NCI-H524 (cell line): ENCODE measurements at regions not wholly inside any gene's neighbourhood (a gene's known extent, or its start where the extent isn't known, plus 50 kb on each side); places are given as distances from the start of the nearest gene placed in this dataset.
"Not testable (repeated sequence)": the region's sequence is repeated elsewhere in the genome, so short reads cannot be mapped to it uniquely, and the experiment has no call there.

Source experiments
- DNase-seq, 2 experiments: peaks; one replicate each; lab custom pipeline; 2025; lab: John Stamatoyannopoulos, UW

DNA sequence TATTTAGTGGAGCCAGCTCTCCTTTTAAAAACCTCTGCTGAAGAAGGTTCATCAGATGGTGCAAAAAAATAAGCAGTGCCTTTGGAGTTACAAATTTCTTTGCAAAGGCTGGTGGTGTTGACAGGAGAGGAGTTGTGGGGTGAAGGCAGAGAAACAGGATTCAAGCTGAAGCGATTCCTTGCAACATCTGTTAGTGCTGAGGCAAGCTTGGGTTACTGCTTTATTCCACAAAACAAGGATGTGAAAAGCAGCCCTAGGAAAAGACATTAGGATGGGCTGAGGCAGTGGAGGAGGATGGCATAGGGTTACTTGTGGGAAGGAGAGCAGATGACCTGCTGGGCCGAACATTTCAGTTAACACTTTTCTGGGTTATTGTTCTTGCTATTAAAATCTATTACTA is 390.7 kb downstream of the DLEU7 start:
- DNase-seq: no peak

DNA sequence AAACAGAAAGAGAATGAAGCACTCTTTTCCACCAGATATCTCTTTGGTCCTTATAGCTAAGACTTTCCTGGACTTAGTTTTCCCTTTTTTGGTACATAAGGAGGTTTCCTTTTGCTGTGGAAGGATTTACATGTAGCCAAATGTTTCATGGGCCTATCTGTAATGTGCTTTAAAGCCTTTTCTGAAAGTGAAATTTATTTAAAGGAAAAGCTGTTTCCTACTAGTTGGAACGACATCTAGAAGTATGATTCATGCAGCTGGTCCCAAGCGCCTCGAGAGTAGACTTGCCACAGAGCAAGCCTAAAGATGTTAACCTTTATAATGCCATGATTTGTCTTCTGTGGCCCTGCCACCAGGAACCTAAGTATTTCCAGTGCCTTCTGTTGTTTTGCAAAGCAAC is 390.3 kb downstream of the DLEU7 start:
- no peak for DNase-seq

DNA sequence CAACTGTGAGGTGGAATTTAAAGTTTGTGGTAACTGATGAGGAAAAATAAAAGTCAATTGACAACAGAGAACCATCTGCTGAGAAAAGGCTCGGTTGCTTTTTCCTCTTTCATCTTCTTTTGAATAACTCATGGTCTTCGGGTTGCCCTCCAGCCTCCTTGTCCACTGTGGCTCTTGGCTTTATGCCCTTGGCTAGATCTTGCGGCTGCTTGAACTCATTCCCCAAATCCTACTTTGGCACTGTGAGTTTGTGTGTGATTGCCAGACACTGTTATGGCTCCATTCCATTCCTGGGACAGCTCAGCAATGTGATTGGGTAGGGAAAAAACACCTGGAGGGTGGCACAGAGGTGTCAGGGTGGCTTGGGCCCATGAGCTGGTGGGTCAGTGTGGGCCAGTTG is 387.4 kb downstream of the DLEU7 start:
- no peak for DNase-seq

DNA sequence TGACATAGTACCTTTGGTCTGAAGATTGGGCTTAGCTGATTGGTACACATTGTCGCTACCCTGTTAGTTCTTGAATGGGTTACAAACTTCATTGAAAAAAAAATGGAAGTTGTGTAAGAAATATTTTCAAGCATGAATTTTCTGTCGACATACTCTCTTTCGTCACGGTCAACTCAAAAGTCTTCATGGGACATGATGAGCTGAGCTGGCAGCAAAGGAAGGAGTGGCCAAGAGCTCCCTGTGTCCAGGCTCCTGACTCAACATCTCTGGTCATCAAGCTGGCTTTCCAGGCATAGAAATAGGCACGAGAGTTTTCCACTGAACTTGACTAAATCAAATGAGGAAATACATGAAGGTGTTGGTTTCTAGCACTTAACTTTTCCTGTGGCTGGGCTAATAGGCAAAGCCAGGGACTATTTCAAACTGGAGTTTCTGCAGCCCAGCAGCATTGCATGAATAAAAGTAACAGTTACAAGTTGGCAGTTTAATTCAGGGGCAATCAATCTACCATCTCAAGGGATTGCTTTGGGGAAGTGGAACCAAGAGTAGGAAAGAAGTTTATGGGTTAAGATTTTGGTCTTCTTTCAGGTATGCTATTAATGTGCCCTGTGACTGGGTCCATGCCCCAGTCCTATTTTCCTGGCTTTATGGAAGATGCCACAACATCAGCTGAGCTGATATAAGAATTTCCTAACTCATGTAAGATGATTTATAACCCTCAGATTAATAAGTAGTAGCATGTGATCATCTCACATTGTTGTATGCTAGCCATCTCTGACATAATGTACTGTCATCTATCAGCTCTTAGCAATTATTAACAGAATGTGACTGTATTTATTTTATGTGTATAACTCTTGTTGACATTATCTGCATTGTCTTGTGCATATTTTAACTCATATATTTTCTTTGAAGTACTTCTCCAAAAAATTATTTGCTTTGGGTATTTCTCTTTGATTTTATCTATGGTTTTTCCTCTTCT is 385.8 kb downstream of the DLEU7 start:
- no peak for DNase-seq

DNA sequence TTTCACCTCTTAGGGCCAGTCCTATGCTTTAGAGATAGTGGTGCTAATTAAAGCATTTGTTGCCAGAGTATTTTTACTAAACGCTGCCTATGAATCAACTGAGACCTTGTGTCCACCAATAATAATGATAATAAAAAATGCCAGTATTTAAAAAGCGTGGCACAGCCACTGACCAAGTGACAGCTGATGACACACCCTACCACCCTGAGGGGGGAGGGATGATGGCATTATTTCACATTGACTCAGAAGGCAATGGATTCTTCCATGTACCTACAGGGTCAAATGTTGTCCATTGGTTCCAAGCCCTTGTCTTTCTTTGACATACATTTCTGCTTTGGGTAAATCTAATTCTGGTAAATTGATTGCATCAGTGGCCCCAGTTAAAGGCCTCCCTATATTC is 384.4 kb downstream of the DLEU7 start:
- DNase-seq: no peak

DNA sequence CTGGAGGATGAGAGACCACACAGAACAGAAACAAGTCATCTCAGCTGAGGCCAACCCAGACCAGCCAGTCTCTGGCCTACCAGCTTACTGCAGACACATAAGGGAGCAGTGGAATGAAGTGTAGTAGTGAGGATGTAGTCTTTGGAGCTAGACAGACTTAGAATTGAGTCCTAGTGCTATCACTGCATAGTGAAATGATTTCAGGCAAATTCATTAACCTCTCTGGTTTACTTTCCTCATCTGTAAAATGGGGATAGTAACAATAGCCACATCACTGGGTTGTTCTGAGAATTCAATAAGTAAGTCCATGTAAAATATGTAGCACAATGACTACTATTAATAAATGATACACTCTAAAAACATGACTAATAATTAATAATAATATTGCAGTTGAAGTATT is 383.8 kb downstream of the DLEU7 start:
- DNase-seq: no peak

DNA sequence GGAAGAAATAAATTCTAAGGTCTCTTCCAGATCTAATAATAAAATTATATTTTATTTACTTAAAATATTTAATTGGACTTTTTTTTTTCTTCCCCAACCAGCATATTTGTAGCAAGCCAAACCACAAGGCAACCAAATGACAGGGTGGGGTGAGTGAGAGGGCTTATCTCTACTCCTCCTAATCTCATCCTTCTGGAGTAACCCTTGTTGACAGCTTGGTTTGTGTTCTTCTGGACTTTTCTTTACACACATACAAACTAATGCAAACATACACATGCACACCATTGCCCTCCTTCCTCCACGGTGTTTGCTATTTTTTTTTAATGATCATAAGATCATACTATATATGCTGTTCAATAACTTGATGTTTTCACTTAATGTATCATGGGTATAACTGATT is 383.1 kb downstream of the DLEU7 start:
- DNase-seq: no peak

DNA sequence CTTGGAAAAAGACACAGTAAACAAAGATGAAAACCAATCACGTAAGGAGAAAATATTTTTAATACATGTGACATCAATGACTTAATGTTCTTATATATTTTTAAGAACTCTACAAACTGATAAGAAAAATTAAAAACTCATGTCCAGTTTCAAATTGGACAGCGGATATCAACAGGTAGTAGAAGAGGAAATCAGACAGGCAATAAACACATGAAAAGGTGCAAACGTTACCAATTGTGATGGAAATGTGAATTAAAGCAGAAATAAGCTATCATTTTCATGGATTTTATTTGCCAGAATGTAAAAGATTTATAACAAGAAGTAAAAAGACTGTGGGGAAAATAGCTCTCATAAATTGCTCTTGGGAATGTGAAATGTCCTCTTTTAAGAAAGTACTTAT is 382.3 kb downstream of the DLEU7 start:
- DNase-seq: no peak

DNA sequence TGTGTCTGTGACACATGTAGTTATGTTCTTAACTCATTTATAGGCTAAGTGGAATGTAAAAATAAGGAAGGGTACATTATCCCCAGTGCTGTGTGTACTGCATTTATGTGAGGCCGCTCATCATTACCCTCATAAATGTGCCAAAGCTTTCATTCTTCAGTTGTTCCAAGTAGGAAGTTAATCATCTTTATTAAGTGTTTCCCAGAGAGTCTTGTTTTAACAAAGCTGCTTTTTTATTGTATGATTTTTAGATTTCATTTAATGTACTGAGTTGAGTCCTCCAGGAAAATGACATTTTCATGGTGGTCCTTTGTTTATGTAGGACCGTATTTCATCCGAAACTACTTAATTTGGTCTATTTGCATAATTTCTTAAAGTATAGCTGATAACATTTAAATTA is 379.8 kb downstream of the DLEU7 start:
- no peak for DNase-seq

DNA sequence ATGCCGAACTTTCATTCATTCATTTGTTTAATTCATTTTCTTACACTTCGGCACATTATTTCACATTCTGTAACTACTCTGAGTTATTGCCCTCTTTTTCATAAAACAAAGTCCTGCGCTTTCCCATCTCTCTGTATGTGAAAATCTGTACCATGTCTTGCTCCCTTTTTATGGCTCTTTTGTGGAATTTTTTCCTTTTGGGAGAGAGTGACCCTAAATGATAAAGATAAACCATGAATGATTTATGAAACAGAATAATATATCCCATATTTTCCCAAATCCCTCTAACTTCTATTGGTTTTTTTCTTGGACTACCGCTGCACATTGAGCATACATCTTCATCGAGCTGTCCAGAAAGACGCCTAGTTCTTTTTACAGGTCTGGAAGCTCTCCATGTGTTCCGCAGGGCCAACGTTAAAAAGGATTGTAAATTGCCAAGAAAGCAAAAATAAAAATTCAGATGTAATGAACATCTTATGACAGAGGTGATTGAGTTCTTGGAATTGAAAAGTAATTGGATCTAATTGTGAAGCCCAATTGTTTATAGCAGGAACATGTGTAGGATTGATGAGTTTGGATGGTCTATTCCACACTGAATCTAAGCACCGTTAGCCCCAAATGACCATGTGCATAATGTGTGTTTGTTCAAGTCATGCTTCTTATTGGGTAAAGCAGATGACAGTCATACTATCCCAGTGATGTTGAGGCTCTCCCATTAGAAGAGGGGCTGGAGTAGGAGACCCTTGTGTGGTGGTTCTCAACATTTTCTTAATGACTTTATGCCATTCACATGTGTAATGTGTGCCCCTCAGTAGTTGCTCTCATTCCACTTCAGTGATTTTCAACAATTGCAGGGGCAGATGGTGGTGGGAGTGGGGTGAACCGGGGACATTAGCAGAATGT is 378.9 kb downstream of the DLEU7 start:
- peak; percentile 12 to 71 for DNase-seq

DNA sequence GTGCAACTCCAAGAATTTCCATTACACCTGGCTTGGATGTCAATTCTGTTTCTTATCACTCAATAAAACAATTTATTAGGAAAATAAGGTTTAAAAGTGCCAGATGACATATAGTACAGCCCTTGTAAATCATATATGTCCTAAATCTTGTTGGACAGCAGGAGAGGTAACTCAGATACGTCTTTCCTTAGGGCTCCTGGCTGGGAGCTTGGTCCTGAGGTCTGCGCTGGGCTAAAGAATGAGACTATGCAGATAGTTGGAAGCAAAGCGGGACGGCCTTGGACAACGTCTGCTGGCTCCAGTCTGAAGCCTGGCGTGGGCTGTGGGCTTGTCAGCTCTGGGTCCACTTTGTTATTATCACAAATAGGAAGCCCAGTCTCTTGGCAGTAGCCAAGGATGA is 377.0 kb downstream of the DLEU7 start:
- DNase-seq: no peak

DNA sequence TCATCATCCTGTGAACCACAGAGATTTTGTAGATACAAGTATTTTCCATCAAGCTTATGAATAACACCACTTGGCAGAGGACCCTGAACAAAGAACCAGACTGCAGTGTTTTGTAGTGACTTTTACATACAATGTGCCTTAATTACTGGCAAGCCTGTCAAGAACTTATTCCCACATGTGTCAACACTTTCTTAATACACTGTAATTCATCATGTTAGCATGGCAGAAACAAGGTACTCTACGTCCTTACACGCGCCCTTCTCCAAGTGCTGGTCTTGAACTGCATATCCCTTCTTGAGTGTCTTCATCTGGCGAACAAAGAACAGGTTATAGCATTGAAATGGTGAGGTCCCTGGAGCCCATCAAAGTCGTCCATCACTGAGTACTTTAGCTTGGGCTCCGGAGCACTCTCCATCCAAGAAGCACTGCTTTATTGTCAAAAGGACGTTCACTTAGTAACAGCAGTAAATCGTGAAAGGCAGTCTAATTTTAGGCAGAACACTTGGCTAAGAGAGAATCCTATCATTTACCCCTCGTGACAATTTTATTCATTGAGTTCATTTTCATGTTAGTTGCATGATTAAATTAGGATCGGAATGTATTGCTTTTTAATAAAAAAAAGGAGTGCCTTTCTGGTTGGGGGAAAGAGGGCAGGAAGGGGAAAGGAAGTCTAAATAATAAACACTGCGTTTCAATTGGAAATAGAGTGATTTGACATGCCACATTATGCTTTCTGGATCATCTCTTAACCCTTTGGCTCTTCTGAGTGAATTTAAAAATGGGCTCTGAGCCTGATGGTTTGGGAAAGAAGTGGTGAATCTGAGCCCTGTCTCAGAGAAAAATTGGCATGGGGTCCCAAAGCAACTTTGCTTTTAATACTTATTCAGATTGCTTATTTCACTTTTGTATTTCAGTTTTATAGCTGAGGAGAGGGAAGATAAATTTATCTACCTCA is 376.1 kb downstream of the DLEU7 start:
- DNase-seq: no peak

DNA sequence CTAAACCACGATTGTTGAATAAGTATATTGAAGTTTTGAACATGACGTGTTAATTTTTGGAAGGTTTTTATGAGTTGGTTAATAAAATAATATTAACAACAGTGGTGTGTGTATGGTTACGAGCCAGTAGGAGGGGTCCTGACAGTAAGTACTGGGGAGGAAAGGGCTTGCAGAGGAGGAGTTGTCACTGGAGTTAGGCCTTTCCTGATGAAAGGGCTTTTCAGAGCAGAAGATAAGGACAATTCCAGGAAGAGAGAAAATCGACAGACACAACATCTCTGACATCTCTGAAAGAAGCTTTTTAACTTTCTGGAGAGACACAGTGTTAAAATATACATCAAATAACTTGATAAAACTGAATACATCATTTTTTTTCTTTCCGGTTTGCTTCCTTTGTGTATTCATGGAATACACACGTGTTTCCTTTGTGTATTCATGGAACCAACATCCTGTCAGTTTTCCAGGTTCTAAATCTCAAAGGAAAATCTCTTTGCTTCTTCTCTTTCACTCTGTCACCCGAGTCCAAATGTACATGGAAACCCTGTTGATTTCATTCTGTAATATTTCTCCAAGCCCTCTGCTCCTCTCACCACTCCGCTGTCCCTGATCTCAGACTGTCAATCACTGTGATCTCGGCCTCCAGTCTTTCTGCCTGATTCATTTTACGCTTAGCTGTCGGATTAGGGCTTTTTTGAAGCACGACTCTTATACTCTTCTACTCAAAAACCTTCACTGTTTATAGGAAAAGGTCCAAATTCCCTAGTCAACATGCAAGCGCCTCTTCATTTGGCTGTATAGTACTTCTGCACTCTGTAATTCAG is 374.4 kb downstream of the DLEU7 start:
- DNase-seq: no peak

DNA sequence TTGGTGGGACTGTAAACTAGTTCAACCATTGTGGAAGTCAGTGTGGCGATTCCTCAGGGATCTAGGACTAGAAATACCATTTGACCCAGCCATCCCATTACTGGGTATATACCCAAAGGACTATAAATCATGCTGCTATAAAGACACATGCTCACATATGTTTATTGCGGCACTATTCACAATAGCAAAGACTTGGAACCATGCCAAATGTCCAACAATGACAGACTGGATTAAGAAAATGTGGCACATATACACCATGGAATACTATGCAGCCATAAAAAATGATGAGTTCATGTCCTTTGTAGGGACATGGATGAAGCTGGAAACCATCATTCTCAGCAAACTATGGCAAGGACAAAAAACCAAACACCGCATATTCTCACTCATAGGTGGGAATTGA is 370.4 kb downstream of the DLEU7 start:
- DNase-seq: not testable (repeated sequence)

DNA sequence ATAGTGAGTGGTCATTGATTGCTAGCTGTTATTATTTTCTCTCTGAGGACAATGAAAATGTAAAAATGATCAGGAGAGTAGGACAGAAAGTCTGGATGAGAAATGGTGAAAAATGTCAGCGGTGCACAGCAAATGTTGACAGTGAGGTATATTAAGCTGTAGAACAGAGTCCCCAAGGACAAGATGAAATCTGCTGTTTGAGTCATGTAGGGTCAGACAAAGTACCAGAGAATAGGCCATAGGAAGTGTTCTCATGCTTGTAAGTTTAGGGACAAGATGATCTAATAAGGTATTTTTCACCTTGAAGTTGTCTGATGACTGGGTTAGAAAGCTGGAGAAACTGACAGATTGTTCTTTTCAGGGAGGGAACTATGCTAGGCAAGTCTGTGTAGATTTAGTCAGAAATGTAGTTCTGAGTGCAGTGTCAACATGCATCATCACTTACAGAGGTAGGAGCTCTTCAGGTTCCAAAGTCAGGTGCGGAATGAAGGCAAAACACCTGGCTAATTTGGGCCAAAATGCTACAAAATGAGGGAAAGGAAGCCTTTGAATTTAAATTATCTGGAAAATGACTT is 369.3 kb downstream of the DLEU7 start:
- DNase-seq: no peak

DNA sequence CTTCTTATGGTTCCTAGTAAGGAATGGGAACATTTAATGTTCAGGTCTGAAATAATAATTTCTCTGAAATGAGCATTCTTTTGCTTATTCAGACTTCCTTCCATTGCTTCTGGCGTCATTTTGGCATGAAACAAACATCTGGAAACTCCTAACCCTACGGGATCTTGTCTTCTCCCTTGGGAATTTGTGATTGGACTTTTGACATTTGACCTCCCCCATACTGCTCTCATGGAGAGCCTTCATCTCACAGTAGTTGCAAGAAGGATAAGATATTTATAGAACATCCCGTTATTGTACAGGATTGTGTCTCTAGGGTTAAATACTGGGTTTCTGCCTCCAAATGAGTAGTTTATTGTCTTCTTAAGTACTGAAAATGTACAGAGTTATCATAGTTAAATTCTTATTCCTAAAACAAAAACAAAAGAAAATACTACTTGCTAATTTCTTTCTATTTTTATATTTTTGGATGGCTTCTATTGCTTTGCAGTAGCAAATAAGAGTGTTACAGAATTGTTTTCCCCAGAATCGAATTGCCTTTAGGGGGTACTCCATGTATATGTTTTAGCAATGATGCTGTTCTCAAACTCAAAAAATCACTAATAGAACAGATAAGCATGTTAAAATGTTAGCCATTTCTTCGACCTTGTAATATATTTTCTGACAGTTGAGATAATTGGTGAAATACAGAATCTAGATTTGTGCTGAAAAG is 366.8 kb downstream of the DLEU7 start:
- no peak for DNase-seq

DNA sequence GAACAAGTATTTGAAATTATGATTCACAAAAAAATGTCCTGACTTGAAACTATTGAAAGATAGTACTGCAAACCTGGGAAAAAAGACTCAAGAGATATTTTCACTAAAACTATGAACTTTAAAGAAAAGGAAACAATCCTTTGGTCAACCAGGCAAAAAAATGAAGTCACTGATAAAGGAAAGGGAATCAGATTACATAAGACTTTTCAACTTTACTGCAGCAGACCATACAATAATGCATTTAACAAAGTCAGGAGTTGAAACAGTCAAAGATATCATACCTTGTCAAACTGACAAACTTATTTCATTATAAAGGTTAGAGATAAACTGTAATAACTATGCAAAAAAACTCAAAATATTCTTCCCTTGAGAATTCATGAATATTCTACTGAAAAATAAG is 361.6 kb downstream of the DLEU7 start:
- DNase-seq: no peak

DNA sequence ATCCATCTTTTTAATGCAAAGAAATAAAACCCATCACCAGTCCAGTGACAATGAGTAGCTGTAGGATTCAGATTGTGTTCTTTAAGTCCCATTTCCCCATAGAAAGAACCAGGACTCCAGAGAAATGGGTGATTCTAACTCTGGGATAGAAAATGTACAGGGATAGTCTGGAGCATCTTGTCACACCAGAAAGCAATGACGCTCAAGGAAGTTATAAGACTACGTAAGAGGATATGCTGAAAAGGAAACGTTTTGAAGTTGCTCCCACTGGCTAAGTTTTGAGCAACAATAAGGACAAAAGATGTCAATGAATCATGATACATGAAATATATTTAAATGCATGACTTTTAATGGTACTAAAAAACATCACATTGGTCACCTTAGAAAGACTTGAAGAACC is 360.1 kb downstream of the DLEU7 start:
- no peak for DNase-seq

DNA sequence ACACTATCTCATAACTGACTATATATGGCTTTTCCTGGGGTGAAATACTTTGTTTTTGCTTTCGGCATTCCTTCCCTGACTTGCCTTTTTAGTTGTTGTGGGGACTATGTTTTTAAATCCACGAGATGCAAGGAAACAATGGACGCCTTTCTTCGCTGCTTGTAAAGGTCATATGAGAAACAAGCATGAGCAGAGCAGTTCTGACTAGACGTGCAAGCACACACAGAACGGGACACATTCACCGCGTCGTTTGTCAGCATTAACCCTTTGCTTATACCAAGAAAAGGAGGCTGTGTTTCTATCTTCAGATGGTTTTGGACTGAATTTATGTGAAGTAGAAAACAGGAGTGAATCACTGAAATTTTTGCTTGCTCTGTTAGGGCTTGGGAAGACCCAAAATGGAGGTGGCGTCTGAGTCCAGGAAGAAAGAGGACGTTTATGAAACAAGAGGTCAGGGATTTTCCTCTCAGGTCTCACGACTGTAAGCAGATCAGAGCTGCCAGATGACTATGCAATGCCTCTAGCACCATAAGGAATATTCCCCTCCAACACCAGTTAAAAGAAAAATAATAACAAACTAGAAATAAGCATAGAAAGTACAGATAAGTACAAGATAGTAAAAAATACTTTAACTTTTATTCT is 358.9 kb downstream of the DLEU7 start:
- DNase-seq: no peak
